HG02943 (cell line): ENCODE measurements at regions not wholly inside any gene's neighbourhood (a gene's known extent, or its start where the extent isn't known, plus 50 kb on each side); places are given as distances from the start of the nearest gene placed in this dataset.
"Not testable (repeated sequence)": the region's sequence is repeated elsewhere in the genome, so short reads cannot be mapped to it uniquely, and the experiment has no call there.

ENCODE experiments used
- ATAC-seq: cut with Tn5 transposase; IDR thresholded peaks from one replicate; pipeline ENCODE4 v1.9.1; 2021; ENCODE audit warnings: mild to moderate bottlenecking, low read depth, moderate library complexity; ENCODE audit not compliant: unreplicated experiment

DNA sequence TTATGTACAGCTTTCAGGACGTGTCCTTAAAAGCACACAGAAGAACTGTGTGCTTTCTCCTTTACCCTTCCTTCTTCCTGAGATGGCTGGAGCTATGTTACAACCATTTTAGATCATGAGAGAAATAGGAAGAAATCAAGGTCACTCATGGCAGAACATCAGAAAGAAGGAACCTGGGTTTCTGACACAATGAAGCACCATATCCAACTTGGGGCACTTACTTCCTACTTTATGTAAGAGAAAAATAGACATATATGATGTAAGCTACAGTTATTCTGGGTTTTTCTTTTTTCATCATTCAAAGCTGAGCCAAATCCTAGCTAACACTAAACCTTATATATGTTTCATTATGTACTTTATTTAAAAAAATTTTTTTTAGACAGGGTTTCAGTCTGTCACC is 79.5 kb downstream of the FAM161A start:
- ATAC-seq: no peak

DNA sequence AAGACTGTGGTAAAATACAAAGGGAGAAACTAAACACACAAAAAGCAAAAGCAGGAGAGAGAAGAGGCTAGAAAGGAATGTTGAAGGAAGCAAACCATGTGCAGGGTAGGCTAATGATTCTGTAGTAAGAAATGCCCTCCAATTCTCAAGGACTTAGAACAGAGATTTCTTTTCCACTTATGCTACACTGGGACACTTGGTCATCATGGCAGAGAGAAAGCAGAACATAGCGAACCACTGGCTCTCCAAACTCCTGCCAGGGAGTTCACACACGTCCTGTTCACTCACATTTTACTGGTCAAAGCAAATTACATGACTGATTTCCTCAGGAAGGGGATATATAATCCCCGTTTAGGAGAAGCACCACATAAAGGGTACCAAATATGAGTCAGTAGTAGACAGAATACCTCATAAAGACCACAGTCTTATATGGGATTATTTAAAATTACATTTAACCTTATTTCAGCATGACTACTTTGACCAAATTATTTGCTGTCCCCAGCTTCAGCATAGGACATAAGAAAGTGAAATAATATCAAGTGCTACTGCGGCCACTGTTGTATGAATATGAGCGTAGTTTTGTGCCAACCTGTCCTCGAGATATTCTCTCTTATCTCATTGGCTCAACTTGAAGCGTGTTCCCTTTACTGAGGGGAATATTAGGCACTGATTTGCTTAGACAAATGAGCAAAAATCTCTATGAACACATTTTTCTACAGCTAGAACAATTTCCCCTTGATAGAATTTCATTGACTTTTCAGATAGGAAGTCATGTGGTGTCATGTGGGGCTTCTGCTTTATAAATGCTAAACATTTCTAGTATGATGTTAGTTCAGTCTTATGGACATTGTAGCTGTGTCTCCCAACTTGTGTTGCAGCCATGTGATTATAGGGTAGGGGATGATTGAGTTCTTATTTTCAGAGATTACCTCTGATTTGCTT is 81.7 kb downstream of the FAM161A start:
- no peak for ATAC-seq

DNA sequence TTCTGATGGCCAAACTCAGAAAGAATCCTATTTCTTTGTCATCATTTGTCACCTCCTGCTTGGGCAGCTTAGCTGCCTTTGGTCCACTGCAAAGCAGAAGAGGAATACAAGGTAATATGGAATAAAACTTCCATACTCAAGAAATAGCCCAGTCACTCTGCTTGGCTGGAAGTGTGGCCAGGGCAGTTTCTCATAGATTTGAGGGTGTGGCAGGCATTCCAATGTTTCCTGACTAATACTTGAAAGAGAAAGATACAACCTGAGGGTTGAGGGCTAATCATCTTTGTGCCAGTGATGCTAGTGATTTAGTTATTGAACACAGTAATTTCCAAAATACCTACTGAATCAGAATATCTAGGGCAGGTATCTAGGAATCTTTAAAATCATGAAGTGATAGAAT is 83.1 kb downstream of the FAM161A start:
- ATAC-seq: no peak

DNA sequence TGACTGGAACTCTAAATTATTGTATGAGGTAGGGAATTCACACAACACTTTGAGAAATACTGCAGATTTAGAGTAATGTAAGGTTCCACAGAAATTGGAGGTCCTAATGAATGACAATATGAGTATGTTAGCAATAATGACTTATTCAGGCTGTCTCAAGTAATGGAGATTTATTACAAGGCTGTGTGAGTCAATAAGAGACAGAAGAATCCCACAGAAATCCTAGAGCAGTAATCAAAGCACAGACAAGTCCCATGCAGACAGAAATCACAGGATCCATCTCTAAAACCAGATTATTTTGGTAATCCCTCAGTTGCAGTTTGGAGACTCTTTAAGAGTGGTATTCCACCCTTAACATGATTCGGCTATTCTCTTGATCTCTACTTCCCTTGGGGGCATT is 83.6 kb downstream of the FAM161A start:
- ATAC-seq: no peak

DNA sequence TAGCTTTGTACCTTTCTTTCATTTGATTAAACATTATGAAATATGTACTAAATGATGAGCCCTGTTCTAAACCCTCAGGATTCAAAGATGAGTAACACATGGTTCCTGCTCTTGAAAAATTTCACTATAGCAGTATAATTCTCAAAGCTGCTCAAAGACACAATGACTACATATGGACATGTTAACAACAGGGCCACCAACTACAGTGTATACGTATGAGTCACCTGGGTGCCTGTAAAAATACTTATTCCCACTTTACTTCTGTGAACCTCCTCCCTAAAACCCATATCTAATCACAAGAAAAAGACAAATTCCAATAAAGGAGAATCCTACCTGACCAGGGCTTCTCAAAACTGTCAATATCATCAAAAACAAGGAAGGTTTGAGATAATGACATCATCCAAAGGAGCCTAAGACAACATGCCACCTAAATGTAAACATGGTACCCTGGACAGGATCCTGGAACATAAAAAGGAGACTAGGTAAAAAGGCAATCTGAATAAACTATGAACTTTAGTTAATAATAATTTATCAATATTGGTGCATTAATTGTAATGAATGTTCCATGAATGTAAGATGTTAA is 84.7 kb downstream of the FAM161A start:
- no peak for ATAC-seq

DNA sequence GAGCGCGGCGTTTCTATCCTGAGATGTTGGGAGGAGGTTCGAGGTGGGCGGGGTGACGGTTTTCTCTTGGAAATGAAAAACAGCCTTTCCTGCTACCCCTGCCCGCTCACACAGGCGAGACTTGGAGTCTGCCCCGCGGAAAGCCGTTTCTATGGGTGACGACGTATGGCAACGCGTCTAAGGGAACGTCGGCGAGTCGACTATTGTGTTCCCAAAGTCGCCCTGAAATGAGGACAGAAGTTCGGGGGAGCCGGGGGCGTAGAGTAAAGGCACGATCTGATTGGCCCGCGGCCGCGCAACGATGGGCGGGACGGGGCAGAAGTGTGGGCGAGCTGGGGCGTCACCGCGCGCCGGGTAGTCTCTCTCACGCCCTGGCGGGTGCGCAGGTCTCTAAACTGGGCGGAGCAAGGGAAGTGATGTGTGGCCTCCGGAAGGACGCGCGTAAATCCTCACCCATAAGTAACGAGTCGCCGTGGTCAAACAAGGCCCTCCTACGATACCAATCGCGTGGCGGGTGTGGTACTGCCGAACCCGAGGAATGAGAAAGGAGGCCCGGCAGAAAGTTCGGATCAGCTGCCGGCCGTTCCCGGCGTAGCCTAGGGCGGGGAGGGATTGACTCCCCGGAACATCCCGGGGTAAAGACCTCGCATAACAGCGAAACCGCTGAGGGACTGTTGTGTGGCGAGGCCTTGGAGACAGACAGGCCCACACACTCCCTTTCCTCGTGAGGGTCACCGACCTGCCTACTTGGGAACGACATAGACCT is 89.6 kb downstream of the FAM161A start:
- ATAC-seq: peak; percentile 99

DNA sequence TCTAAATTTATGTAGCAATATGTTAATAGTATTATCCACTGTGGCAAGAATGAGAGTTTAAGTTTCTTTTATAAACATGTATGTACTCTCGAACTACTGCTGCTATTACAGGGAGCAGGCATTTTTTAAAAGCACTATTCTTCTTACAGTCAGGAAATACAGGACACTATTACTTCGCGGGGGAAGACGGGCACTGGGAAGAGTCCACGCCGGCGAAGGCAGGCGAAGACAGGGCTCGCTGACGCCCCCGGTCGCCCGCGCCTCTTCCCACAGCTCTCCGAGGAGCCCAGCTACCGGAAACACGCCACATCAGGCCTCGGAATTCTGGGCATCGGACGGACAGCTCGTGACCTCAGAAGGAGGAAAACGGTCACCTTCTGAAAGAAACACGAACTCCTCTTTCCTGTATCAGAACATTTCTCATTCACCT is 90.2 kb downstream of the FAM161A start:
- peak; percentile 35 for ATAC-seq

DNA sequence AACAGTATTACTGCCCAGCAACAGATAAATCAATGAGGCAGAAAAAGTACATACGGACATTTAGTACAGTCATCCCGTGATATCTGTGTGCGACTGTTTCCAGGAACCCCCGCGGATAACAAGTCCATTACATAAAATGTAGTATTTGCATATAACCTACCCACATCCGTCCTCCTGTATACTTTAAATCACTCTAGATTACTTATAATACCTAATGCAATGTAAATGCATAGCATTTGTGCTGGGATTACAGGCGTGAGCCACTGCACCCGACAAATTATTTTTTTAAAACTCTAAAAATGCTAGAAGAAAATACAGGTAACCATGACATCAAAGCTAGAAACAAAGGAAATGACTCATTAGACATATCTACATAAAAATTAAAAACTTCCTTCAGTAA is 91.6 kb downstream of the FAM161A start:
- ATAC-seq: no peak

DNA sequence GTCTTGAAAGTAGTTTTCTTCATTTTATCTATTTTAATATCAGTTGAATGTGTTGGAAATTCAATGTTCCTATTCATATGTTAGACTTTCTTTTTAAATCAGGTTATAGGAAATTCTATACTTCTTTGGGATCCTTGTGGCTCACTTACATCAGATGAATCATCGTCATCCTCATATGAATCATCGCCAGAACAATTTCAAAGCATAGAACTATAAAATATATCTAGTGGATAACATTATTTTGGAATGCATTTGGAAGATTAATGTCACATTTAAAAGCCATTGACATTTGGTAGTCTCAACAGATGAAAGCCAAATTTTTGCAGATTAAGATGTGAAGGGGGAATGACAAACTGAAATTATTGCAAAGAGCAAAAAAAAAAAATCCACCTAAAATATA is 94.1 kb downstream of the FAM161A start:
- no peak for ATAC-seq

DNA sequence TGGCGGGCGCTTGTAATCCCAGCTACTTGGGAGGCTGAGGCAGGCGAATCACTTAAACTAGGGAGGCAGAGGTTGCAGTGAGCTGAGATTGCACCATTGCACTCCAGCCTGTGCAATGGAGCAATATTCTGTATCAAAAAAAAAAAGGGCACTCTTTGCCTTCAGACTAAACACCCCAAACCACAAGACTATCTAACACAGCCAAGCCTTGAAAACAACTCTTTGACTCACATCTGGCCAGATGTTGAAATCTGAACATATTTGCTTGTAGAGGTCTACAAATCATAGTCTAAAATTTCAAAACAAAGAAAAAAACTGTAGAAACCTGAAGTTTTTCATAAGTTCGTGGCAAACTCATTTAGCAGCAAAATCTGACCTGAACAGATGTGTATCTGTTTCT is 94.9 kb downstream of the FAM161A start:
- ATAC-seq: no peak

DNA sequence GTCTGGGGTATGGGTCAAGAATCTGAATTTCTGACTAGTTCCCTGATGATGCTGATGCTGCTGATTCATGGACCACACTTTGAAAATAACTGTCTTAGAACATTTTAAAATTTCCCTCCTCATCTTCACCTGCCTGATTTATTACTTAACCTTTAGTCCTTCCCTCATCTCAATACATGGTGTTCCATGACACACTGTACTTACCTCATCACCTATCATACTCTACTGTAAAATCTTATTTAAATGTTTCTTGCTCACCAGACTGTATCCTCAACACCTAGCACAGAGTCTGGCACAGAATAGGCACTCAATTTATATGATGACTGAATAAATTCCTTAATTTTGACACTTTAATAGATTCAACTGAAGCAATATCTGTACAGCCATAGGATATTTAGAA is 95.7 kb downstream of the FAM161A start:
- no peak for ATAC-seq

DNA sequence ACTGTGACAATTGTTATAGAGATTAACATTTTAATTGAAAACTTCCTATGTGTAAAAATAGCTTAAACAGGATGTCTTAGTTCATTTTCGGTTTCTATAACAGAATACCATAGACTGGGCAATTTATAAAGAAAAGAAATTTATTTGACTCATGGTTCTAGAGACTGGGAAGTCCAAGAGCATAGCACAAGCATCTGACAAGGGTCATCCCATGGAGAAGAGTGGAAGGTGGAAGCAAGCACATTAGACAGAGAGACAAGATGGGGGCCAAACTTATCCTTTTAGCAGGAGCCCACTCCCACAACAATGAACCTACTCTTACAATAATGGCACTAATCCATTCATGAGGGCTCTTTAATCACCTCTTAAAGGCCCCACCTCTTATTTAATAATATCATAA is 100.3 kb downstream of the FAM161A start:
- ATAC-seq: no peak

DNA sequence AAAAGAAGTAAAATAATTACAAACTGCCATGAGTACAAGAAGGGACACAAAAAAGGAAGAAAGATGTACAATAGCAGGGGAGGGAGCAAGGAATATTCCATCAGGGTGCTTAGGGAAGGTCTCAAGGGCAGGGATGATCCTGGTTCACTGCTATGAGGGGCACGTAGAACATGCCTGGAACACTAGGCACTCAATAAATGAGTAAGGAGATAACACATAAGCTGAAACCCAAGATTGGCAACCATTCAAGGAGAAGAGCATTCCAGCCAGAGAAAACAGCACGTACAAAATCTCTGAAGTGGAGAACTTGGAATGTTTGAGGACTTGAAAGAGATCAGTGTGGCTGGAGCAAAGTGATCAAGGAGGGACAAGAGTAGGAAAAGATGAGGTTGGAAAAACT is 103.2 kb downstream of the FAM161A start:
- no peak for ATAC-seq

DNA sequence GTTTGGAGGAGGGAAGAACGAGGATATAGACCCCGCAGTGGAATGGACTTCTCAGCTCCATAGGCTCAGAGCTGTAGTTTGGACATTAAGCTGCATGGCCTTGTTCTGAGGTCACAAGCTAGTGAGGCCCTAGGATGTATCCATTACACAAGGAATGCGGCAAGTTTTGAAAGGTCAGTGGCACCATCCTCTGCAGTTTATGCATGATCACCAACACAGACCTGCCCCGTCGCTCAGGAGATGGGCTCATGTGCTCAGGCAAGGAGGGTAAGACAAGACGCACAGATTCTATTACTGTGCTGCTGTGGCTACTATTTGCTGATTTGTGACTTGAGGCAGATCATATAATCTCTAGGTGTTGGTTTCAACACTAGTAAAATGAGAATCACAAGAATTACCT is 110.9 kb downstream of the FAM161A start:
- no peak for ATAC-seq

DNA sequence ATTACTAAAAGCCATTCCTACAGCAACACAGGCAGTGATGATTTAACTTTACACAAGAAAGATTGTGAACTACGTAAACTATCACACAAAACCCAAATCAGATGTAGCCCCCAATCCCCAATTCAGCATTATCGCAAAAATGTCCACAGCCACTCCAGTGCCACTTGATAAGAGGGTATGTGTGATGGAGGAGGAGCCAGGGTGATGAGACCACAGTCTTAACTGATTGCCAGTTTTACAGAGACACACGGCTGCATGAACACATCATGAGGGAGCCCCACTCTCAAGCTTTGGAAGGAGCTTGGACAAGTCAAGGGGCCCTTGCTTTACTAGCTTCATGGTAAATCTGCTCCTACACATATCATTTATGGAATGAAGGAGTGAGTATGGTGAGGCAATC is 116.0 kb downstream of the FAM161A start:
- ATAC-seq: no peak

DNA sequence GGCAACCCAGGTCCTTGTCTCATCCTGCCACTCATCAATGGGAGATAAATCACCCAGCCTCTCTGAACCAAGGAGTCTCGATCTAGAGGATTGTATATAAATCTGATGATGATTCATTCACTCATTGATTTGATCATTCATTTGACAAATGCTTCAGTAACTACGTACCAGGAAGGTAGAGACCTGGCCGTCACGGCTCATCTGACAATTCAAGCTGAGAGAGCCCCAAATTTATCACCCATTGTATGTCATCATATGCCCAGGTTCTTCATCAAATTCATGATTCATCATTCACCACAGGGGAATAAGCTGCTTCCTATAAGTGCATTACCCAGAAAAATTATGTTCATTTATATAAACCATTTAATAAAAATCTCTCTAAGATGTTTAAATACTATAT is 116.9 kb downstream of the FAM161A start:
- ATAC-seq: no peak

DNA sequence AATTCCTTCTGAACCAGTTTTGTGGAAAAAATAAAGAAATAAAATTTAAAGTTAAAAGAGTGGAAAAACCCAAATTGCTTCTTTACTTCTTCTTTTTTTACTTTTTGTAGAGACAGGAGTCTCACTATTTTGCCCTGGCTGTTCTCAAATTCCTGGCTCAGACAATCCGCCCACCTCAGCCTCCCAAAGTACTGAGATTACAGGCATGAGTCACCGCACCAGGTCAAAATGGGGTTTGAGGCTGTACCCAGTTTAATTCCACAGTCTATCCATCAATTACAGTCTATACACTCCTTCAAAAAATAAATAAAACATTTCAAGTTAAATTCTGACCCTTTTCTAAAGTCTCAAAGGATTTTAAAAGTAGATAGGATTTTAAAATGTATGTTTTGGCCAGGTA is 120.3 kb downstream of the FAM161A start:
- ATAC-seq: no peak

DNA sequence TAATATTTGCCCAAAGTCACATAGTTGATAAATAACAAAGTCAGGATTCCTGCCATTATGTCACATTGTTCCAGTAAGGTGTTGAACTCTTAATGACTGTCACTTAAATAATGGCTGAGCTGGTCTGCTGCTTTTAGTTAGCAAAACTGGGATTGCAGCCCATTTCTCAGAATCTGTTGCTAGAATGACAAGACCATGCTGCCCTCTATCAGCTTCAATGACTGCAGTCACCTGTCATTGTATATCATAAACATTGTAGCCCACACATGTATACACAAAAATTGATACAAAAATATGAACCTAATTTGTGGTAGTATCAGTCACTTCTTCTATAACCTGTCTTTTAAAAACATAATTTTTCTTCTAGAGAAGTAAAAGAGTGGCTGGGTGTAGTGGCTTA is 121.1 kb downstream of the FAM161A start:
- ATAC-seq: no peak

DNA sequence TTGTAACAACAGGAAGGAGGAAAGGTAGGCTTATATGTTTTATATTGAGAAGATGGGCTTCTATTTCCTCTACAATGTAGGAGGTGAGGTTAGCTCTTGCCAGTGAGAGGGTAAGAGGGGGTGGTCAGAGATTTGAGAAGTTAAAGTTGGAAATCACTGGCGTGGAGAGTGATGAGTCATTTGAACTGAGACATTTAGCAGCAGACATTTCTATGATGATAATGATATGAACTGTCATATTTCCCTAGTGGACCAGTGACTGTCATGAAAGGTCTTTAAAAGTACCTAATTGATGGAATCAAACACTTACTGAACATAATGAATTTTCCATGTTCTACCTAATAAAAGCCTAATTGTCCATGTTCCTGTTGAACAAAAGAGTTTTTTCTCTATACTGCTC is 126.1 kb downstream of the FAM161A start:
- ATAC-seq: no peak

DNA sequence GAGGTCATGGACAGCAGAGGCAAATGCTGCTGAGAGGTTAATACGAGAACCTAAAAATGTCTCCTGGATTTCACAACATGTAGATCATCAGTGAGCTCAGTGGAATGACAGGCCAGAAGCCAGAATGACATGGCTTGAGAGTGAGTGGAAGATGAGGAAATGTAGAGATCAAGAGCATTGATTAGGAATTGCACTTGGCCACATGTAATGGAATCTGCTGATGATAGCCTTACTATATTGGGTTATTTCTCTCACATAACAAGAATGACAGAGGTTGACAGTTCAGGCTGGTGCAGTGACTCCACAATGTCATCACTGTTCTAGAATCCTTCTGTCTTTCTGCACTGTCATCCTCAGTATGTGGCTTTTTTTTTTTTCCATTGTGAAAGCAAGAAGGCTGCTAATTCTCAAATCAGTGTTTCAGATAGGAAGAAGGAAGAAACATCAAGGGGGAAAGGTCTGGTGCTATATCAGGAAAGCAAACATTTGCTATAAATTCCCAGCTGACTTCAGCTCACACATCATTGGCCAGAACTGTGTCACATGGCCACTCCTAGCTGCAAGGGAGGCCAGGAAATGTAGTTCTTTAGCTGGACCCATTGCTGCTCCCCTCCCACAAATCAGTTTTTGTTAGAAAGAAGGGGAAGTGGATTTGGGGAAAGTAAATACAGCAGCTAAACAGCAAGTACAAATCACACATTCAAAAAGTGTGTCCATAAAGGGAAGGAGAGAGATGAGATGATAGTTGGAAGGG is 127.2 kb downstream of the FAM161A start:
- ATAC-seq: no peak

DNA sequence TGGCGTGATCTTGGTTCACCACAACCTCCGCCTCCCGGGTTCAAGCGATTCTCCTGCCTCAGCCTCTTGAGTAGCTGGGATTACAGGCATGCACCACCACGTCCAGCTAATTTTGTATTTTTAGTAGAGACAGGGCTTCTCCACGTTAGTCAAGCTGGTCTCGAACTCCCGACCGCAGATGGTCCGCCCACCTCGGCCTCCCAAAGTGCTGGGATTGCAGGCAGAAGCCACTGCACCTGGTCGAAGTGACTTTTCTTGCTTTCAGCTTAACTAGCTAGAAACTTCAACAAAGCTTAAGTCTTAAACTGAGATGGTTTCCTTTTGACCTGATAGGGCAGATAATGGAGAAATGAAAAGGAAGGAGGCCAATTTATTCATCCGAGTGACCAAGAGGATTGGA is 130.5 kb downstream of the FAM161A start:
- ATAC-seq: not testable (repeated sequence)
